WTC11 (cell line): ENCODE measurements at regions not wholly inside any gene's neighbourhood (a gene's known extent, or its start where the extent isn't known, plus 50 kb on each side); places are given as distances from the start of the nearest gene placed in this dataset.

Experiments used
- ATAC-seq: fragments of 200-7000 bp; cut with Tn5 transposase; 2 replicates; pipeline ENCODE4 v1.10.0; 2021; ENCODE audit warnings: mild to moderate bottlenecking, moderate library complexity
- CTCF ChIA-PET: fragments of 300-600 bp; sonication (Branson Sonifier 250); formaldehyde crosslinking; loops from one replicate; lab custom pipeline; 2021; ENCODE audit warnings: antibody characterized with exemption; lab: Charles Lee
- POLR2A ChIA-PET: fragments of 350-600 bp; sonication (Branson Sonifier 250); formaldehyde crosslinking; loops from one replicate; lab custom pipeline; 2021; ENCODE audit warnings: antibody characterized with exemption; lab: Charles Lee
- DNase-seq: peaks from one replicate; pipeline ENCODE4 v3.0.0; 2021; ENCODE audit warnings: low spot score
- H3K27ac Mint-ChIP-seq: 2 replicates; pipeline ENCODE4 v1.8.0; 2021; ENCODE audit warnings: mixed read lengths
- H3K27me3 Mint-ChIP-seq: 2 replicates; pipeline ENCODE4 v1.8.0; 2021; ENCODE audit warnings: low read depth, mild to moderate bottlenecking, moderate library complexity, mixed read lengths
- H3K36me3 Mint-ChIP-seq: 2 replicates; pipeline ENCODE4 v1.8.0; 2021; ENCODE audit warnings: mixed read lengths
- H3K4me1 Mint-ChIP-seq: 2 replicates; pipeline ENCODE4 v1.8.0; 2022; ENCODE audit warnings: mixed read lengths
- H3K4me3 Mint-ChIP-seq: 2 replicates; pipeline ENCODE4 v1.8.0; 2021; ENCODE audit warnings: mild to moderate bottlenecking, moderate library complexity, mixed read lengths
- H3K9me3 Mint-ChIP-seq: 2 replicates; pipeline ENCODE4 v1.8.0; 2021; ENCODE audit warnings: mixed read lengths
- AR ChIP-seq: fragments of 250-450 bp; sonication (Bioruptor Pico); IDR thresholded peaks from 2 replicates; pipeline ENCODE4 v1.9.0; 2021; ENCODE audit warnings: mild to moderate bottlenecking
- ATF2 ChIP-seq: sonication (generic); formaldehyde crosslinking; IDR thresholded peaks from 2 replicates; pipeline ENCODE4 v1.8.1; 2022; ENCODE audit warnings: low read depth, missing genetic modification reagents, borderline replicate concordance
- CBFB ChIP-seq: sonication (generic); formaldehyde crosslinking; IDR thresholded peaks from 2 replicates; pipeline ENCODE4 v1.8.1; 2022; ENCODE audit warnings: mild to moderate bottlenecking, low read depth, missing genetic modification reagents
- CREB1 ChIP-seq: sonication (generic); formaldehyde crosslinking; IDR thresholded peaks from 2 replicates; pipeline ENCODE4 v1.8.0; 2023; ENCODE audit warnings: mild to moderate bottlenecking, missing genetic modification reagents
- E2F4 ChIP-seq: sonication (generic); formaldehyde crosslinking; IDR thresholded peaks from 2 replicates; pipeline ENCODE4 v1.8.1; 2022; ENCODE audit warnings: low read depth, mild to moderate bottlenecking, moderate library complexity, missing genetic modification reagents, borderline replicate concordance
- ELF4 ChIP-seq: sonication (generic); formaldehyde crosslinking; IDR thresholded peaks from 2 replicates; pipeline ENCODE4 v1.8.1; 2022; ENCODE audit warnings: low read depth, mild to moderate bottlenecking, moderate library complexity, missing genetic modification reagents
- EMX1 ChIP-seq: fragments of 250-450 bp; sonication (Bioruptor Pico); IDR thresholded peaks from 2 replicates; pipeline ENCODE4 v1.8.0; 2021; ENCODE audit warnings: mild to moderate bottlenecking
- IRF2 ChIP-seq: sonication (generic); formaldehyde crosslinking; IDR thresholded peaks from 2 replicates; pipeline ENCODE4 v1.8.0; 2022; ENCODE audit warnings: low read depth, missing genetic modification reagents, borderline replicate concordance
- MLX ChIP-seq: sonication (generic); formaldehyde crosslinking; IDR thresholded peaks from 2 replicates; pipeline ENCODE4 v1.8.1; 2023; ENCODE audit warnings: mild to moderate bottlenecking, missing genetic modification reagents, moderate library complexity
- NFATC4 ChIP-seq: fragments of 250-450 bp; sonication (Bioruptor Pico); IDR thresholded peaks from 2 replicates; pipeline ENCODE4 v1.9.0; 2021; ENCODE audit warnings: mild to moderate bottlenecking
- NR3C1 ChIP-seq: sonication (generic); formaldehyde crosslinking; conservative IDR thresholded peaks from 2 replicates; pipeline ENCODE4 v1.8.1; 2023; ENCODE audit warnings: low read depth, mild to moderate bottlenecking, missing genetic modification reagents
- RORB ChIP-seq: fragments of 250-450 bp; sonication (Bioruptor Pico); IDR thresholded peaks from 2 replicates; pipeline ENCODE4 v1.9.0; 2021; ENCODE audit warnings: mild to moderate bottlenecking
- ZMAT4 ChIP-seq: fragments of 250-450 bp; sonication (Bioruptor Pico); IDR thresholded peaks from 2 replicates; pipeline ENCODE4 v1.9.0; 2021; ENCODE audit warnings: mild to moderate bottlenecking
- ZNF317 ChIP-seq: sonication (generic); formaldehyde crosslinking; IDR thresholded peaks from 2 replicates; pipeline ENCODE4 v1.8.1; 2023; ENCODE audit warnings: low read depth, mild to moderate bottlenecking, moderate library complexity, missing genetic modification reagents, borderline replicate concordance
- ZNF512 ChIP-seq: sonication (generic); formaldehyde crosslinking; IDR thresholded peaks from 2 replicates; pipeline ENCODE4 v1.8.1; 2022; ENCODE audit warnings: missing genetic modification reagents, borderline replicate concordance

GRCh38 chr1:215497528-215497927 is 69.6 kb upstream of the KCTD3 start (continued):
- TF ChIP-seq ZNF512 (CRISPR knock-in tag) (no peak), AR (CRISPR knock-in tag) (no peak), EMX1 (CRISPR knock-in tag) (no peak), ELF4 (CRISPR knock-in tag) (no peak), ZMAT4 (CRISPR knock-in tag) (no peak), NR3C1 (no peak), RORB (no peak), ZNF317 (CRISPR knock-in tag) (no peak)

GRCh38 chr1:215501496-215501895 is 65.6 kb upstream of the KCTD3 start:
- H3K36me3 Mint-ChIP-seq = no peaks in the 10 kb centered on the region
- H3K27me3 Mint-ChIP-seq = no peaks in the 10 kb centered on the region
- POLR2A ChIA-PET = no interaction called here
- CTCF ChIA-PET = no interaction called here
- no peaks in the 10 kb centered on the region for H3K9me3 Mint-ChIP-seq
- no peaks in the 10 kb centered on the region for H3K4me1 Mint-ChIP-seq
- no peak overlapping the region for H3K4me3 Mint-ChIP-seq
- no peak for DNase-seq
- no peak for ATAC-seq
- TF ChIP-seq CREB1 (CRISPR knock-in tag) = no peak
- TF ChIP-seq NFATC4 (CRISPR knock-in tag) = no peak
- TF ChIP-seq E2F4 (CRISPR knock-in tag) = no peak
- TF ChIP-seq CBFB (CRISPR knock-in tag) = no peak
- TF ChIP-seq AR (CRISPR knock-in tag) = no peak
- TF ChIP-seq MLX (CRISPR knock-in tag) = no peak
- TF ChIP-seq IRF2 (CRISPR knock-in tag) = no peak
- TF ChIP-seq ATF2 (CRISPR knock-in tag) = no peak
- no peak overlapping the region for H3K27ac Mint-ChIP-seq
